ENCODE measurements at regions not wholly inside any gene's neighbourhood (a gene's known extent, or its start where the extent isn't known, plus 50 kb on each side); places are given as distances from the start of the nearest gene placed in this dataset.

DNA sequence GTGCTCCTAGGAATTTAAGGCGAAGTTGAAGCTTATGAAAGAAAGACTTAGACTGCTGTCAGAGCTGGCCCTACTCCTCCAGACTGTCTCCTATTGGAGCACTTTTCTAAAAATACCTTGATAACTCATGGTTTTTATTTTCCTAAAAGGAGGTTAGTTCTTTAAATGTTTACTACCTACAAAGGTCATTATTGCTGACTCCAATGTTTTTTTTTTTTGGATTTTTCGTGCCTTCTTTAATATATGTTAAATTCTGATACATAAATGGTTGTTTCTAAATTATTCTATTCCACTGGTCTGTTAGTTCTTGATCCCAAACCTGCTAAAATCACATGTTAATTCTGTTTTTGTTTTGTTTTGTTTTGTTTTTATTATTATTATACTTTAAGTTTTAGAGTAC is 227.6 kb upstream of the FTMT start:
- TF ChIP-seq CTCF (IDR thresholded peaks at IDR 0.05) (no peak), POLR2AphosphoS5 (IDR thresholded peaks at IDR 0.05) (no peak), POLR2A (IDR thresholded peaks at IDR 0.05) (no peak)

Measured in transverse colon (tissue), 4 donors.